ENCODE measurements at regions not wholly inside any gene's neighbourhood (a gene's known extent, or its start where the extent isn't known, plus 50 kb on each side); places are given as distances from the start of the nearest gene placed in this dataset.

DNA sequence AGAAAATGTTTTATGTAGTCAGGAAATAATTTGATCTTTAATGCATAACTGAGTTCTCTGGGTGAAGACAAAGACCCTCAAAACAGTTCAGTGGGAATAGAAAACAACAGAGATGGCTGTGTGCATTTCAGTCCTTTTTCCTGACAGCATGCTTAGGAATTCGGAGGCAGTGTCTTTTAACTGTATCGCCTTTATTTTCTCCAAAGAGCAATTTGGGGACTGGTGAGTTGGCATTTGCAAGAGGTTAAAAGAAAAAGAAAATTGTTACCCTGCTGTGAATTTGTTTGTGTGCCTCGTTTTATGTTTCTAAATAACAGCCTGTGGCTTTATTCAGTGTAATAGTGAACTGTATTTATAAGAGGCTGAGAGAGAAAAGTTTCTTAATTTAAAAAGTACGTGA, 227.8 kb upstream of the DMAC1 start:
- in situ Hi-C loops (cut with HindIII; ENCODE audit: extremely low pct_ligation_motif_present, low pct_unique_long_range_greater_than_20kb) (no loop called here), intact Hi-C loops (cut with micrococcal nuclease; ENCODE audit: unreplicated experiment) (no loop called here)
- WGBS (ENCODE audit: low lambda C conversion rate) = 10% methylated on average over 4 of the region's 4 CpGs
- Histone ChIP-seq H2AFZ (ENCODE audit: low read length) (no peak overlapping the region), H3K27ac (ENCODE audit: extremely low read length, insufficient read depth, low read length) (no peak overlapping the region), H3K4me2 (ENCODE audit: low read depth, low read length) (no peak overlapping the region), H4K20me1 (ENCODE audit: insufficient read depth, low read length) (no peaks in the 10 kb centered on the region), H3K36me3 (replicated peaks in 1 of 2; ENCODE audit: control insufficient read depth in 1 of 2, insufficient read depth in 2 of 2, low read length in 2 of 2) (no peaks in the 10 kb centered on the region; a peak in 1 of 5 replicates), H3K9me3 (ENCODE audit: low read length) (peaks cover 92% of the 10 kb centered on the region), H3K4me3 (replicated peaks in 1 of 3; ENCODE audit: insufficient read depth in 1 of 3, low read depth in 2 of 3, low read length in 3 of 3) (no peak overlapping the region), H3K79me2 (ENCODE audit: insufficient read depth, low read length) (no peaks in the 10 kb centered on the region), H3K4me1 (ENCODE audit: insufficient read depth, low read length) (no peaks in the 10 kb centered on the region), H3K9ac (ENCODE audit: insufficient read depth, low read depth, low read length) (no peak overlapping the region), H3K27me3 (ENCODE audit: control insufficient read depth in 1 of 2, insufficient read depth in 2 of 2, low read length in 2 of 2) (no peaks in the 10 kb centered on the region)
- DNase-seq (ENCODE audit: low spot score) (no peak), FAIRE-seq (no peak), ATAC-seq (no peak)
- ChIA-PET CTCF (ENCODE audit: low intra/inter-chr PET ratio, low total read pairs) (no interaction called here), POLR2A (no interaction called here)
- BruUV-seq (replicated peaks) = no TSS peak
- TF ChIP-seq SIN3B (IDR thresholded peaks at IDR 0.05; ENCODE audit: low read length) = no peak
- TF ChIP-seq KLF12 (CRISPR knock-in tag; IDR thresholded peaks at IDR 0.05; ENCODE audit: borderline replicate concordance) = no peak
- no peak for TF ChIP-seq ZSCAN12 (CRISPR knock-in tag; IDR thresholded peaks at IDR 0.05)
- TF ChIP-seq ZSCAN31 (CRISPR knock-in tag; IDR thresholded peaks at IDR 0.05; ENCODE audit: low read depth) = no peak
- TF ChIP-seq, protein P1, sequence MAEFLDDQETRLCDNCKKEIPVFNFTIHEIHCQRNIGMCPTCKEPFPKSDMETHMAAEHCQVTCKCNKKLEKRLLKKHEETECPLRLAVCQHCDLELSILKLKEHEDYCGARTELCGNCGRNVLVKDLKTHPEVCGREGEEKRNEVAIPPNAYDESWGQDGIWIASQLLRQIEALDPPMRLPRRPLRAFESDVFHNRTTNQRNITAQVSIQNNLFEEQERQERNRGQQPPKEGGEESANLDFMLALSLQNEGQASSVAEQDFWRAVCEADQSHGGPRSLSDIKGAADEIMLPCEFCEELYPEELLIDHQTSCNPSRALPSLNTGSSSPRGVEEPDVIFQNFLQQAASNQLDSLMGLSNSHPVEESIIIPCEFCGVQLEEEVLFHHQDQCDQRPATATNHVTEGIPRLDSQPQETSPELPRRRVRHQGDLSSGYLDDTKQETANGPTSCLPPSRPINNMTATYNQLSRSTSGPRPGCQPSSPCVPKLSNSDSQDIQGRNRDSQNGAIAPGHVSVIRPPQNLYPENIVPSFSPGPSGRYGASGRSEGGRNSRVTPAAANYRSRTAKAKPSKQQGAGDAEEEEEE (CRISPR knock-in tag; IDR thresholded peaks at IDR 0.05; ENCODE audit: borderline replicate concordance) = no peak
- no peak for TF ChIP-seq ZNF616 (CRISPR knock-in tag; IDR thresholded peaks at IDR 0.05; ENCODE audit: low read depth)
- no peak for TF ChIP-seq PITX1 (CRISPR knock-in tag; IDR thresholded peaks at IDR 0.05)
- no peak for TF ChIP-seq KLF9 (CRISPR knock-in tag; IDR thresholded peaks at IDR 0.05; ENCODE audit: low read depth)
- TF ChIP-seq HOXA9 (CRISPR knock-in tag; IDR thresholded peaks at IDR 0.05; ENCODE audit: borderline replicate concordance) = no peak
- TF ChIP-seq ZNF83 (CRISPR knock-in tag; IDR thresholded peaks at IDR 0.05; ENCODE audit: borderline replicate concordance) = no peak
- TF ChIP-seq, protein P2, sequence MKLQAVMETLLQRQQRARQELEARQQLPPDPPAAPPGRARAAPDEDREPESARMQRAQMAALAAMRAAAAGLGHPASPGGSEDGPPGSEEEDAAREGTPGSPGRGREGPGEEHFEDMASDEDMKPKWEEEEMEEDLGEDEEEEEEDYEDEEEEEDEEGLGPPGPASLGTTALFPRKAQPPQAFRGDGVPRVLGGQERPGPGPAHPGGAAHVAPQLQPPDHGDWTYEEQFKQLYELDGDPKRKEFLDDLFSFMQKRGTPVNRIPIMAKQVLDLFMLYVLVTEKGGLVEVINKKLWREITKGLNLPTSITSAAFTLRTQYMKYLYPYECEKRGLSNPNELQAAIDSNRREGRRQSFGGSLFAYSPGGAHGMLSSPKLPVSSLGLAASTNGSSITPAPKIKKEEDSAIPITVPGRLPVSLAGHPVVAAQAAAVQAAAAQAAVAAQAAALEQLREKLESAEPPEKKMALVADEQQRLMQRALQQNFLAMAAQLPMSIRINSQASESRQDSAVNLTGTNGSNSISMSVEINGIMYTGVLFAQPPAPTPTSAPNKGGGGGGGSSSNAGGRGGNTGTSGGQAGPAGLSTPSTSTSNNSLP (IDR thresholded peaks at IDR 0.05; ENCODE audit: low read depth, low read length) = no peak
- TF ChIP-seq FOXO1 (CRISPR knock-in tag; IDR thresholded peaks at IDR 0.05) = no peak
- no peak for TF ChIP-seq MXI1 (IDR thresholded peaks at IDR 0.05; ENCODE audit: borderline replicate concordance, low read depth, low read length)
- no peak for TF ChIP-seq ZMAT5 (CRISPR knock-in tag; IDR thresholded peaks at IDR 0.05; ENCODE audit: borderline replicate concordance, low read depth)
- TF ChIP-seq ZNF816 (CRISPR knock-in tag; IDR thresholded peaks at IDR 0.05; ENCODE audit: borderline replicate concordance) = no peak
- no peak for TF ChIP-seq MEF2D (CRISPR knock-in tag; IDR thresholded peaks at IDR 0.05)
- TF ChIP-seq, protein P3, sequence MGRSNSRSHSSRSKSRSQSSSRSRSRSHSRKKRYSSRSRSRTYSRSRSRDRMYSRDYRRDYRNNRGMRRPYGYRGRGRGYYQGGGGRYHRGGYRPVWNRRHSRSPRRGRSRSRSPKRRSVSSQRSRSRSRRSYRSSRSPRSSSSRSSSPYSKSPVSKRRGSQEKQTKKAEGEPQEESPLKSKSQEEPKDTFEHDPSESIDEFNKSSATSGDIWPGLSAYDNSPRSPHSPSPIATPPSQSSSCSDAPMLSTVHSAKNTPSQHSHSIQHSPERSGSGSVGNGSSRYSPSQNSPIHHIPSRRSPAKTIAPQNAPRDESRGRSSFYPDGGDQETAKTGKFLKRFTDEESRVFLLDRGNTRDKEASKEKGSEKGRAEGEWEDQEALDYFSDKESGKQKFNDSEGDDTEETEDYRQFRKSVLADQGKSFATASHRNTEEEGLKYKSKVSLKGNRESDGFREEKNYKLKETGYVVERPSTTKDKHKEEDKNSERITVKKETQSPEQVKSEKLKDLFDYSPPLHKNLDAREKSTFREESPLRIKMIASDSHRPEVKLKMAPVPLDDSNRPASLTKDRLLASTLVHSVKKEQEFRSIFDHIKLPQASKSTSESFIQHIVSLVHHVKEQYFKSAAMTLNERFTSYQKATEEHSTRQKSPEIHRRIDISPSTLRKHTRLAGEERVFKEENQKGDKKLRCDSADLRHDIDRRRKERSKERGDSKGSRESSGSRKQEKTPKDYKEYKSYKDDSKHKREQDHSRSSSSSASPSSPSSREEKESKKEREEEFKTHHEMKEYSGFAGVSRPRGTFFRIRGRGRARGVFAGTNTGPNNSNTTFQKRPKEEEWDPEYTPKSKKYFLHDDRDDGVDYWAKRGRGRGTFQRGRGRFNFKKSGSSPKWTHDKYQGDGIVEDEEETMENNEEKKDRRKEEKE (IDR thresholded peaks at IDR 0.05) = no peak
